ENCODE measurements at regions not wholly inside any gene's neighbourhood (a gene's known extent, or its start where the extent isn't known, plus 50 kb on each side); places are given as distances from the start of the nearest gene placed in this dataset.

- Histone ChIP-seq H3K9me3 (no peaks in the 10 kb centered on the region), H3K4me3 (no peak overlapping the region), H3K4me1 (peaks cover 0 to 5% (median 0%) of the 10 kb centered on the region in 3 donors), H3K27ac (no peak overlapping the region), H3K36me3 (no peaks in the 10 kb centered on the region), H3K27me3 (no peaks in the 10 kb centered on the region)
- DNase-seq, result no peak
- no peak for FAIRE-seq
- no peak for ATAC-seq
- WGBS, 2 donors, result 80 to 83% methylated on average over 15 of the region's 15 CpGs
- no peak for TF ChIP-seq CTCF (IDR thresholded peaks at IDR 0.05)
- intact Hi-C loops (cut with DNase I), result loop anchor here in 2 of 3 donors (10.0 kb wide), 1 partner anchor 353 kb away; the partner anchor contains the start of gene LYRM9 (in 2 of the 2)
Measured at GRCh38 chr17:28247671-28248555, 71.1 kb upstream of the TMEM97 start.

GRCh38 chr17:28249706-28250105 is 69.3 kb upstream of the TMEM97 start:
- no peaks in the 10 kb centered on the region for H3K27me3 ChIP-seq
- peaks cover 0 to 5% (median 0%) of the 10 kb centered on the region in 3 donors for H3K4me1 ChIP-seq
- DNase-seq, result no peak
- 88 to 94% methylated on average over 5 of the region's 5 CpGs for WGBS, 2 donors
- no peaks in the 10 kb centered on the region for H3K9me3 ChIP-seq
- intact Hi-C loops (cut with DNase I), result loop anchor here in 2 of 3 donors (10.0 kb wide), 2 partner anchors 355 to 445 kb away; partner anchors contain the start of genes LYRM9 (in 2 of the 2) and NOS2 (in 1 of the 2)
- no peak for ATAC-seq
- no peaks in the 10 kb centered on the region for H3K36me3 ChIP-seq
- no peak for FAIRE-seq
- no peak for TF ChIP-seq CTCF (IDR thresholded peaks at IDR 0.05)
- no peak overlapping the region for H3K4me3 ChIP-seq
- H3K27ac ChIP-seq, result no peak overlapping the region

- no peak for TF ChIP-seq CTCF (IDR thresholded peaks at IDR 0.05)
- no peak for FAIRE-seq
Measured at GRCh38 chr17:28252436-28252835, 66.6 kb upstream of the TMEM97 start.

GRCh38 chr17:28253663-28254062 is 65.3 kb upstream of the TMEM97 start:
- FAIRE-seq (no peak), ATAC-seq (no peak), DNase-seq (no peak)
- no peak overlapping the region for H3K27ac ChIP-seq
- intact Hi-C loops (cut with DNase I), result loop anchor here in 1 of 3 donors (10.0 kb wide), 1 partner anchor 449 kb away; the partner anchor contains the start of gene NOS2
- no peaks in the 10 kb centered on the region for H3K27me3 ChIP-seq
- H3K4me1 ChIP-seq, result peaks cover 0 to 17% (median 9%) of the 10 kb centered on the region in 3 donors
- no peak for TF ChIP-seq CTCF (IDR thresholded peaks at IDR 0.05)
- H3K4me3 ChIP-seq, result no peak overlapping the region
- H3K36me3 ChIP-seq, result no peaks in the 10 kb centered on the region
- WGBS, 2 donors, result 93 to 94% methylated on average over 6 of the region's 6 CpGs
- H3K9me3 ChIP-seq, result no peaks in the 10 kb centered on the region

More at GRCh38 chr17:28252436-28252835, 66.6 kb upstream of the TMEM97 start:
- DNase-seq (no peak), ATAC-seq (no peak)
- H3K27ac ChIP-seq, result no peak overlapping the region
- H3K4me1 ChIP-seq, result peaks cover 0 to 5% (median 0%) of the 10 kb centered on the region in 3 donors
- intact Hi-C loops (cut with DNase I), result loop anchor here in 1 of 3 donors (10.0 kb wide), 1 partner anchor 448 kb away; the partner anchor contains the start of gene NOS2
- no peaks in the 10 kb centered on the region for H3K36me3 ChIP-seq
- H3K27me3 ChIP-seq, result no peaks in the 10 kb centered on the region
- H3K4me3 ChIP-seq, result no peak overlapping the region
- no peaks in the 10 kb centered on the region for H3K9me3 ChIP-seq
- 77 to 87% methylated on average over 7 of the region's 7 CpGs for WGBS, 2 donors

Measured in pancreas (tissue), 10 donors.